HG03039 (cell line): ENCODE measurements at regions not wholly inside any gene's neighbourhood (a gene's known extent, or its start where the extent isn't known, plus 50 kb on each side); places are given as distances from the start of the nearest gene placed in this dataset.

Experiments
- ATAC-seq: cut with Tn5 transposase; IDR thresholded peaks from one replicate; pipeline ENCODE4 v1.9.1; 2021; ENCODE audit warnings: mild to moderate bottlenecking, moderate library complexity; ENCODE audit not compliant: unreplicated experiment

- no peak for ATAC-seq
These were observed 482.3 kb upstream of the SGCG start for GRCh38 chr13:22698467-22698866.

- ATAC-seq: no peak
These were observed 480.4 kb upstream of the SGCG start for GRCh38 chr13:22700246-22700887.

- ATAC-seq: no peak
These were observed 477.1 kb upstream of the SGCG start for GRCh38 chr13:22703601-22704209.

GRCh38 chr13:22707946-22708345, 472.8 kb upstream of the SGCG start:
- no peak for ATAC-seq

GRCh38 chr13:22717036-22717435, 463.7 kb upstream of the SGCG start:
- no peak for ATAC-seq

GRCh38 chr13:22726726-22727125, 454.1 kb upstream of the SGCG start:
- no peak for ATAC-seq

- no peak for ATAC-seq
These were observed 445.5 kb upstream of the SGCG start for GRCh38 chr13:22735011-22735995.

- ATAC-seq: no peak
These were observed 444.6 kb upstream of the SGCG start for GRCh38 chr13:22736084-22736767.

GRCh38 chr13:22736768-22737092, 444.0 kb upstream of the SGCG start:
- ATAC-seq: no peak

- ATAC-seq: no peak
These were observed 442.4 kb upstream of the SGCG start for GRCh38 chr13:22738357-22738756.

GRCh38 chr13:22740264-22740663, 440.5 kb upstream of the SGCG start:
- no peak for ATAC-seq

GRCh38 chr13:22744688-22745452, 435.9 kb upstream of the SGCG start:
- no peak for ATAC-seq

GRCh38 chr13:22748866-22749577, 431.8 kb upstream of the SGCG start:
- ATAC-seq: no peak

- ATAC-seq: no peak
These were observed 431.2 kb upstream of the SGCG start for GRCh38 chr13:22749626-22750025.

GRCh38 chr13:22757530-22758120, 423.2 kb upstream of the SGCG start:
- ATAC-seq: no peak

GRCh38 chr13:22758245-22758644, 422.5 kb upstream of the SGCG start:
- ATAC-seq: no peak

GRCh38 chr13:22761709-22762108, 419.1 kb upstream of the SGCG start:
- no peak for ATAC-seq

GRCh38 chr13:22765547-22765946, 415.2 kb upstream of the SGCG start:
- ATAC-seq: no peak

GRCh38 chr13:22770891-22771290, 409.9 kb upstream of the SGCG start:
- no peak for ATAC-seq

- ATAC-seq: no peak
These were observed 407.3 kb upstream of the SGCG start for GRCh38 chr13:22773465-22773864.
